Transverse colon (tissue), 4 donors: ENCODE measurements at regions not wholly inside any gene's neighbourhood (a gene's known extent, or its start where the extent isn't known, plus 50 kb on each side); places are given as distances from the start of the nearest gene placed in this dataset.

Source experiments
- DNase-seq: peaks from one replicate; pipeline ENCODE4 v3.0.0-alpha.2; 2019
- H3K27ac ChIP-seq, 4 donors: fragments of 200-600 bp; sonication (generic); 2 replicates each; pipeline ENCODE4 v1.5.1; 2016 to 2018; ENCODE audit warnings: inconsistent platforms in 4 of 4
- H3K27me3 ChIP-seq: fragments of 200-600 bp; sonication (generic); 2 replicates; pipeline ENCODE4 v1.5.1; 2017; ENCODE audit warnings: inconsistent platforms
- H3K36me3 ChIP-seq, 4 donors: fragments of 200-600 bp; sonication (generic); 2 replicates each; pipeline ENCODE4 v1.5.1; 2017 to 2019; ENCODE audit warnings: inconsistent platforms in 4 of 4
- H3K4me1 ChIP-seq, 4 donors: fragments of 200-600 bp; sonication (generic); 2 replicates each; pipeline ENCODE4 v1.5.1; 2017 to 2020; ENCODE audit warnings: inconsistent platforms in 4 of 4
- H3K4me3 ChIP-seq, 4 donors: fragments of 200-600 bp; sonication (generic); 1 replicate in 1 of 4; 2 replicates in 3 of 4; pipeline versions ENCODE4 v1.5.1 to v1.6.1; 2017 to 2019; ENCODE audit warnings: inconsistent platforms in 4 of 4
- H3K9me3 ChIP-seq, 2 donors: fragments of 200-600 bp; sonication (generic); 2 replicates each; pipeline ENCODE4 v1.5.1; 2017 to 2019; ENCODE audit warnings: inconsistent platforms in 2 of 2
- CTCF ChIP-seq, 5 experiments: fragments of 200-600 bp in 3 of 5; fragments of 450-650 bp in 2 of 5; sonication (generic) in 3 of 5; IDR thresholded peaks; 1 replicate in 2 of 5; 2 replicates in 3 of 5; pipeline ENCODE4 v1.5.1; 2016 to 2017; ENCODE audit warnings: antibody characterized with exemption in 5 of 5, inconsistent platforms in 3 of 5, mild to moderate bottlenecking in 2 of 5, moderate library complexity in 1 of 5
- EP300 ChIP-seq: sonication (generic); formaldehyde crosslinking; IDR thresholded peaks from one replicate; pipeline ENCODE4 v1.6.1; 2017; ENCODE audit warnings: antibody characterized with exemption, low read depth
- POLR2A ChIP-seq: fragments of 450-650 bp; IDR thresholded peaks from one replicate; pipeline ENCODE4 v1.6.1; 2016; ENCODE audit warnings: antibody characterized with exemption, mild to moderate bottlenecking, moderate library complexity
- POLR2AphosphoS5 ChIP-seq, 3 donors: sonication (generic); formaldehyde crosslinking; IDR thresholded peaks; one replicate each; pipeline ENCODE4 v1.6.1; 2016; ENCODE audit warnings: antibody characterized with exemption in 3 of 3
- WGBS, 2 donors: methylation state at CpG; one replicate each; pipeline ENCODE4 v1.1.5; 2018; ENCODE audit warnings: low coverage in 1 of 2; 5-methylcytosine and 5-hydroxymethylcytosine counted together
- in situ Hi-C, 4 donors: fragments of 200-750 bp; cut with MboI; loops; one replicate each; pipeline versions ENCODE4 v1.15.0 to v1.15.1; 2017; ENCODE audit warnings: low sequenced_read_pairs in 3 of 4, low pct_ligation_motif_present in 1 of 4, low pct_unique_long_range_greater_than_20kb in 1 of 4
- intact Hi-C: fragments of 100-400 bp; cut with DNase I; formaldehyde crosslinking; loops from one replicate; pipeline ENCODE4 v1.15.1; 2023; ENCODE audit warnings: low total_unique reads

GRCh38 chr11:115758011-115758410 is 253.8 kb upstream of the CADM1 start:
- Histone ChIP-seq H3K27ac (no peak overlapping the region), H3K9me3 (no peaks in the 10 kb centered on the region), H3K4me3 (no peak overlapping the region), H3K36me3 (no peaks in the 10 kb centered on the region), H3K4me1 (peaks cover 0 to 11% (median 6%) of the 10 kb centered on the region in 4 donors), H3K27me3 (peaks cover 21% of the 10 kb centered on the region)
- in situ Hi-C loops: no loop called here
- intact Hi-C loops: no loop called here
- DNase-seq: no peak
- TF ChIP-seq EP300: no peak
- TF ChIP-seq POLR2A: no peak
- no peak for TF ChIP-seq CTCF (IDR thresholded peaks at IDR 0.05)
- no peak for TF ChIP-seq POLR2AphosphoS5 (IDR thresholded peaks at IDR 0.05)
- WGBS, 2 donors: 87 to 90% methylated on average over 3 to 8 of the region's 8 CpGs

- Histone ChIP-seq H3K36me3 (no peaks in the 10 kb centered on the region), H3K4me1 (no peaks in the 10 kb centered on the region), H3K4me3 (no peak overlapping the region), H3K27ac (no peak overlapping the region), H3K9me3 (no peaks in the 10 kb centered on the region), H3K27me3 (peaks cover 6% of the 10 kb centered on the region)
- WGBS, 2 donors: 78 to 94% methylated on average over 3 to 6 of the region's 6 CpGs
- TF ChIP-seq CTCF (IDR thresholded peaks at IDR 0.05): no peak
- TF ChIP-seq POLR2AphosphoS5 (IDR thresholded peaks at IDR 0.05): no peak
- TF ChIP-seq POLR2A: no peak
- TF ChIP-seq EP300: no peak
- intact Hi-C loops: no loop called here
- in situ Hi-C loops: no loop called here
- DNase-seq: no peak
These were observed 247.2 kb upstream of the CADM1 start for GRCh38 chr11:115751243-115752015.

GRCh38 chr11:115745610-115746512 is 241.6 kb upstream of the CADM1 start:
- Histone ChIP-seq H3K36me3 (no peaks in the 10 kb centered on the region), H3K27me3 (peaks cover under 1% of the 10 kb centered on the region), H3K4me1 (no peaks in the 10 kb centered on the region), H3K9me3 (no peaks in the 10 kb centered on the region), H3K4me3 (no peak overlapping the region), H3K27ac (no peak overlapping the region)
- no peak for DNase-seq
- in situ Hi-C loops: no loop called here
- WGBS, 2 donors: 83 to 92% methylated on average over 4 to 22 of the region's 22 CpGs
- no peak for TF ChIP-seq POLR2A
- no peak for TF ChIP-seq POLR2AphosphoS5 (IDR thresholded peaks at IDR 0.05)
- no peak for TF ChIP-seq CTCF (IDR thresholded peaks at IDR 0.05)
- no peak for TF ChIP-seq EP300
- intact Hi-C loops: no loop called here

- 79 to 83% methylated on average over 3 to 7 of the region's 7 CpGs for WGBS, 2 donors
- Histone ChIP-seq H3K4me3 (no peak overlapping the region), H3K9me3 (no peaks in the 10 kb centered on the region), H3K4me1 (no peaks in the 10 kb centered on the region), H3K36me3 (no peaks in the 10 kb centered on the region), H3K27ac (no peak overlapping the region), H3K27me3 (no peaks in the 10 kb centered on the region)
- intact Hi-C loops (no loop called here), in situ Hi-C loops (no loop called here)
- TF ChIP-seq POLR2A (no peak), POLR2AphosphoS5 (IDR thresholded peaks at IDR 0.05) (no peak), CTCF (IDR thresholded peaks at IDR 0.05) (no peak), EP300 (no peak)
- DNase-seq: no peak
These were observed 240.9 kb upstream of the CADM1 start for GRCh38 chr11:115745066-115745465.
